T1000 (cell line): ENCODE measurements at regions not wholly inside any gene's neighbourhood (a gene's known extent, or its start where the extent isn't known, plus 50 kb on each side); places are given as distances from the start of the nearest gene placed in this dataset.
"Not testable (repeated sequence)": the region's sequence is repeated elsewhere in the genome, so short reads cannot be mapped to it uniquely, and the experiment has no call there.

Source experiments
- DNase-seq: peaks from one replicate; lab custom pipeline; 2025; ENCODE audit warnings: mixed read lengths; lab: John Stamatoyannopoulos, UW

GRCh38 chr11:37431633-37432230 lies 833.7 kb upstream of the RAG2 start:
- not testable (repeated sequence) for DNase-seq

GRCh38 chr11:37430966-37431632 lies 833.1 kb upstream of the RAG2 start:
- DNase-seq, result not testable (repeated sequence)

- no peak for DNase-seq
Measured at GRCh38 chr11:37422511-37422910, 824.5 kb upstream of the RAG2 start.

GRCh38 chr11:37411289-37411688 lies 813.3 kb upstream of the RAG2 start:
- no peak for DNase-seq

- no peak for DNase-seq
Measured at GRCh38 chr11:37409124-37409523, 811.1 kb upstream of the RAG2 start.

GRCh38 chr11:37407461-37407860 lies 809.4 kb upstream of the RAG2 start:
- no peak for DNase-seq

GRCh38 chr11:37406651-37407050 lies 808.6 kb upstream of the RAG2 start:
- no peak for DNase-seq

GRCh38 chr11:37404231-37404630 lies 806.2 kb upstream of the RAG2 start:
- DNase-seq, result no peak

- no peak for DNase-seq
Measured at GRCh38 chr11:37402663-37403062, 804.6 kb upstream of the RAG2 start.

- DNase-seq, result no peak
Measured at GRCh38 chr11:37394236-37394870, 796.3 kb upstream of the RAG2 start.

GRCh38 chr11:37391615-37392014 lies 793.6 kb upstream of the RAG2 start:
- DNase-seq, result no peak

- DNase-seq, result no peak
Measured at GRCh38 chr11:37390576-37391083, 792.6 kb upstream of the RAG2 start.

GRCh38 chr11:37378958-37379357 lies 780.9 kb upstream of the RAG2 start:
- no peak for DNase-seq

GRCh38 chr11:37372667-37373066 lies 774.6 kb upstream of the RAG2 start:
- DNase-seq, result no peak

GRCh38 chr11:37371346-37371970 lies 773.4 kb upstream of the RAG2 start:
- DNase-seq, result no peak

GRCh38 chr11:37370817-37371216 lies 772.8 kb upstream of the RAG2 start:
- DNase-seq, result no peak

GRCh38 chr11:37364246-37364839 lies 766.3 kb upstream of the RAG2 start:
- no peak for DNase-seq

- no peak for DNase-seq
Measured at GRCh38 chr11:37353192-37353591, 755.2 kb upstream of the RAG2 start.

GRCh38 chr11:37352485-37352884 lies 754.4 kb upstream of the RAG2 start:
- no peak for DNase-seq

- no peak for DNase-seq
Measured at GRCh38 chr11:37343290-37343689, 745.3 kb upstream of the RAG2 start.

- DNase-seq, result no peak
Measured at GRCh38 chr11:37336401-37336800, 738.4 kb upstream of the RAG2 start.

GRCh38 chr11:37333345-37333744 lies 735.3 kb upstream of the RAG2 start:
- DNase-seq, result no peak
